IMR-90 (cell line): ENCODE measurements at regions not wholly inside any gene's neighbourhood (a gene's known extent, or its start where the extent isn't known, plus 50 kb on each side); places are given as distances from the start of the nearest gene placed in this dataset.

ENCODE experiments used
- ATAC-seq: fragments of 200-7000 bp; cut with Tn5 transposase; 2 replicates; pipeline ENCODE4 v1.9.1; 2020; ENCODE audit warnings: low read depth, mild to moderate bottlenecking, moderate library complexity
- BruUV-seq: library from RNA; stranded (reverse); fragments of 400-500 nt; replicated peaks from 2 replicates; lab custom pipeline; 2021; lab: Mats Ljungman, UMichigan
- CTCF ChIA-PET: fragments of 300-600 bp; formaldehyde crosslinking; extraction: SDS; loops from one replicate; lab custom pipeline; 2021; ENCODE audit warnings: antibody characterized with exemption; lab: Yijun Ruan, JAX
- POLR2A ChIA-PET: fragments of 300-600 bp; sonication (Branson Sonifier 250); formaldehyde crosslinking; loops from one replicate; lab custom pipeline; 2022; ENCODE audit warnings: antibody characterized with exemption; ENCODE audit not compliant: unreplicated experiment; lab: Charles Lee
- DNase-seq: peaks from one replicate; pipeline ENCODE4 v3.0.0; 2013
- H2AFZ ChIP-seq: replicated peaks from 2 replicates; pipeline ENCODE3; 2013; ENCODE audit warnings: low read length, mild to moderate bottlenecking; ENCODE audit not compliant: poor library complexity
- H2AK5ac ChIP-seq: 2 replicates; pipeline ENCODE4 v1.6.1; 2013; ENCODE audit warnings: low read depth, low read length, inconsistent platforms
- H2AK9ac ChIP-seq: replicated peaks from 2 replicates; pipeline ENCODE3; 2013; ENCODE audit warnings: mild to moderate bottlenecking, low read depth, low read length, moderate library complexity; ENCODE audit not compliant: poor library complexity
- H2BK120ac ChIP-seq: 2 replicates; pipeline ENCODE4 v1.6.1; 2013; ENCODE audit warnings: low read depth, low read length, inconsistent platforms
- H2BK15ac ChIP-seq: 3 replicates; pipeline ENCODE4 v1.6.1; 2013; ENCODE audit warnings: low read depth, low read length, inconsistent platforms
- H2BK20ac ChIP-seq: 2 replicates; pipeline ENCODE4 v1.6.1; 2013; ENCODE audit warnings: low read depth, mild to moderate bottlenecking, inconsistent platforms, low read length, moderate library complexity
- H2BK5ac ChIP-seq: 2 replicates; pipeline ENCODE4 v1.6.1; 2013; ENCODE audit warnings: mild to moderate bottlenecking, low read depth, low read length, inconsistent platforms; ENCODE audit not compliant: poor library complexity, severe bottlenecking
- H3K14ac ChIP-seq: replicated peaks from 2 replicates; pipeline ENCODE4 v1.6.1; 2013; ENCODE audit warnings: low read depth, low read length, inconsistent platforms
- H3K18ac ChIP-seq: 2 replicates; pipeline ENCODE4 v1.6.1; 2013; ENCODE audit warnings: low read depth, low read length, control low read depth
- H3K23ac ChIP-seq: 2 replicates; pipeline ENCODE4 v1.6.1; 2013; ENCODE audit warnings: low read depth, low read length, inconsistent platforms
- H3K27ac ChIP-seq: 2 replicates; pipeline ENCODE4 v1.5.1; 2013; ENCODE audit warnings: mild to moderate bottlenecking, control low read depth, low read length; ENCODE audit not compliant: insufficient read depth
- H3K27me3 ChIP-seq: 2 replicates; pipeline ENCODE4 v1.6.1; 2013; ENCODE audit warnings: low read length; ENCODE audit not compliant: control insufficient read depth, insufficient read depth
- H3K36me3 ChIP-seq: 2 replicates; pipeline ENCODE4 v1.6.1; 2013; ENCODE audit warnings: low read length, mixed read lengths; ENCODE audit not compliant: control insufficient read depth, insufficient read depth
- H3K4ac ChIP-seq: 2 replicates; pipeline ENCODE4 v1.6.1; 2013; ENCODE audit warnings: low read depth, low read length, inconsistent platforms
- H3K4me1 ChIP-seq: 2 replicates; pipeline ENCODE4 v1.6.1; 2013; ENCODE audit warnings: low read length, mixed read lengths; ENCODE audit not compliant: control insufficient read depth, insufficient read depth
- H3K4me2 ChIP-seq: 2 replicates; pipeline ENCODE4 v1.6.1; 2013; ENCODE audit warnings: low read depth, mild to moderate bottlenecking, control low read depth, low read length, moderate library complexity
- H3K4me3 ChIP-seq: 2 replicates; pipeline ENCODE4 v1.5.1; 2013; ENCODE audit warnings: low read depth, mild to moderate bottlenecking, control low read depth, low read length, moderate library complexity; ENCODE audit not compliant: insufficient read depth
- H3K56ac ChIP-seq: 2 replicates; pipeline ENCODE4 v1.6.1; 2013; ENCODE audit warnings: low read length, inconsistent platforms; ENCODE audit not compliant: insufficient read depth; ENCODE audit errors: extremely low read depth
- H3K79me1 ChIP-seq, 2 experiments: 2 replicates each; pipeline ENCODE4 v1.6.1; 2013; ENCODE audit warnings: low read length in 2 of 2, inconsistent platforms in 1 of 2, low read depth in 1 of 2
- H3K9ac ChIP-seq: 2 replicates; pipeline ENCODE4 v1.6.1; 2013; ENCODE audit warnings: low read depth, low read length, control low read depth
- H3K9me1 ChIP-seq: 2 replicates; pipeline ENCODE4 v1.6.1; 2013; ENCODE audit warnings: low read length, inconsistent platforms; ENCODE audit not compliant: insufficient read depth
- H3K9me3 ChIP-seq: 2 replicates; pipeline ENCODE4 v1.6.1; 2013; ENCODE audit warnings: low read length; ENCODE audit not compliant: control insufficient read depth, insufficient read depth
- H4K20me1 ChIP-seq: 2 replicates; pipeline ENCODE4 v1.6.1; 2013; ENCODE audit warnings: low read length, inconsistent platforms; ENCODE audit not compliant: insufficient read depth
- H4K5ac ChIP-seq: 2 replicates; pipeline ENCODE4 v1.6.1; 2013; ENCODE audit warnings: mild to moderate bottlenecking, low read depth, low read length, control low read depth
- H4K8ac ChIP-seq, 2 experiments: 2 replicates each; pipeline ENCODE4 v1.6.1; 2013; ENCODE audit warnings: low read depth in 2 of 2, low read length in 2 of 2, control low read depth in 1 of 2, inconsistent platforms in 1 of 2
- H4K91ac ChIP-seq: 2 replicates; pipeline ENCODE4 v1.6.1; 2013; ENCODE audit warnings: low read depth, low read length, inconsistent platforms; ENCODE audit not compliant: insufficient read depth
- BHLHE40 ChIP-seq: fragments of 150-350 bp; IDR thresholded peaks from 2 replicates; pipeline ENCODE4 v1.6.1; 2016; ENCODE audit warnings: mild to moderate bottlenecking, low read depth, low read length
- CEBPB ChIP-seq: IDR thresholded peaks from 2 replicates; pipeline ENCODE4 v1.6.1; 2012; ENCODE audit warnings: low read depth, low read length, improper control_type of control experiment
- CHD1 ChIP-seq: IDR thresholded peaks from 2 replicates; pipeline ENCODE4 v1.6.1; 2012; ENCODE audit warnings: low read depth, low read length, improper control_type of control experiment
- ELK1 ChIP-seq: fragments of 150-350 bp; IDR thresholded peaks from 2 replicates; pipeline ENCODE4 v1.6.1; 2016; ENCODE audit warnings: low read depth, mild to moderate bottlenecking, low read length, moderate library complexity, borderline replicate concordance
- FOS ChIP-seq: fragments of 150-350 bp; IDR thresholded peaks from 2 replicates; pipeline ENCODE4 v1.6.1; 2016; ENCODE audit warnings: low read depth, low read length
- MXI1 ChIP-seq: IDR thresholded peaks from 2 replicates; pipeline ENCODE4 v1.6.1; 2012; ENCODE audit warnings: low read depth, mild to moderate bottlenecking, low read length, moderate library complexity, borderline replicate concordance
- NFE2L2 ChIP-seq: fragments of 150-350 bp; IDR thresholded peaks from 2 replicates; pipeline ENCODE4 v1.6.1; 2016; ENCODE audit warnings: low read depth, mild to moderate bottlenecking, low read length
- POLR2A ChIP-seq: IDR thresholded peaks from 2 replicates; pipeline ENCODE4 v1.6.1; 2012; ENCODE audit warnings: mild to moderate bottlenecking, low read depth, low read length
- RAD21 ChIP-seq: IDR thresholded peaks from 2 replicates; pipeline ENCODE4 v1.6.1; 2012; ENCODE audit warnings: low read length, improper control_type of control experiment
- RCOR1 ChIP-seq: IDR thresholded peaks from 2 replicates; pipeline ENCODE4 v1.6.1; 2012; ENCODE audit warnings: mild to moderate bottlenecking, low read length, improper control_type of control experiment; ENCODE audit not compliant: insufficient replicate concordance
- SMC3 ChIP-seq: fragments of 150-350 bp; IDR thresholded peaks from 2 replicates; pipeline ENCODE4 v1.6.1; 2016; ENCODE audit warnings: low read depth, mild to moderate bottlenecking, antibody characterized with exemption, low read length, moderate library complexity
- USF2 ChIP-seq: fragments of 150-350 bp; IDR thresholded peaks from 2 replicates; pipeline ENCODE4 v1.6.1; 2017; ENCODE audit warnings: mild to moderate bottlenecking, antibody characterized with exemption, low read length, low read depth
- WGBS, 2 experiments: methylation state at CpG; one replicate each; pipeline versions ENCODE4 v1.1.5 to v1.1.7; 2013; ENCODE audit warnings: missing lambda C conversion rate in 2 of 2; ENCODE audit not compliant: insufficient read length in 1 of 2; ENCODE audit errors: extremely low coverage in 2 of 2; 5-methylcytosine and 5-hydroxymethylcytosine counted together
- dilution Hi-C: fragments of 300-500 bp; cut with HindIII; formaldehyde crosslinking; loops from one replicate; pipeline ENCODE4 v1.14.3; 2018; ENCODE audit warnings: low sequenced_read_pairs; ENCODE audit not compliant: unreplicated experiment
- in situ Hi-C: fragments of 300-500 bp; cut with MboI; formaldehyde crosslinking; loops from 3 replicates; pipeline ENCODE4 v1.14.3; 2019; ENCODE audit warnings: low sequenced_read_pairs, inconsistent platforms, mixed read lengths
- intact Hi-C: fragments of 100-400 bp; cut with micrococcal nuclease; formaldehyde crosslinking; loops from 2 replicates; pipeline ENCODE4 v1.10.0; 2022

GRCh38 chr2:45112750-45113149 is 103.5 kb upstream of the SIX2 start:
- CTCF ChIA-PET: no interaction called here
- 40% methylated on average over 2 of the region's 4 CpGs; no CpG with 5 or more reads in 1 of the 2 experiments for WGBS, 2 experiments
- H4K5ac ChIP-seq: no peak overlapping the region

More at GRCh38 chr2:45112750-45113149, 103.5 kb upstream of the SIX2 start:
- Histone ChIP-seq H2BK20ac (no peak overlapping the region), H3K18ac (no peak overlapping the region), H3K4me1 (no peaks in the 10 kb centered on the region), H3K56ac (no peak overlapping the region), H3K4me2 (no peak overlapping the region), H3K79me1 (no peaks in the 10 kb centered on the region), H3K9me1 (no peaks in the 10 kb centered on the region), H3K27me3 (peaks cover 47% of the 10 kb centered on the region), H3K36me3 (no peaks in the 10 kb centered on the region), H3K9ac (no peak overlapping the region), H2BK120ac (no peak overlapping the region), H3K23ac (no peak overlapping the region), H3K4ac (no peak overlapping the region), H2BK15ac (no peak overlapping the region), H4K91ac (no peak overlapping the region), H3K27ac (no peak overlapping the region), H4K8ac (no peak overlapping the region), H2AK9ac (no peak overlapping the region), H3K9me3 (0 out of 2 replicates have a peak, but pooled peaks cover 3% of the 10 kb centered on the region), H3K14ac (no peak overlapping the region), H2BK5ac (no peak overlapping the region), H3K4me3 (no peak overlapping the region), H4K20me1 (no peaks in the 10 kb centered on the region), H2AK5ac (no peak overlapping the region), H2AFZ (no peak overlapping the region)
- in situ Hi-C loops (no loop called here), intact Hi-C loops (no loop called here), dilution Hi-C loops (no loop called here)
- TF ChIP-seq CEBPB (no peak), FOS (no peak), POLR2A (no peak), BHLHE40 (no peak), SMC3 (no peak), USF2 (no peak), CHD1 (no peak), MXI1 (no peak), RCOR1 (no peak), ELK1 (no peak), NFE2L2 (no peak), RAD21 (no peak)
- POLR2A ChIA-PET: no interaction called here
- no TSS peak for BruUV-seq
- DNase-seq: no peak
- ATAC-seq: no peak
